DOHH2 (cell line): ENCODE measurements at regions not wholly inside any gene's neighbourhood (a gene's known extent, or its start where the extent isn't known, plus 50 kb on each side); places are given as distances from the start of the nearest gene placed in this dataset.

Experiments
- H3F3A ChIP-seq: fragments of 200-600 bp; sonication (generic), shearing (Covaris generic); 2 replicates; pipeline ENCODE4 v1.6.0; 2016; ENCODE audit warnings: antibody characterized with exemption, mild to moderate bottlenecking; ENCODE audit not compliant: control insufficient read depth, insufficient read depth
- H3K27ac ChIP-seq: fragments of 200-600 bp; sonication (generic); 2 replicates; pipeline ENCODE4 v1.5.1; 2014; ENCODE audit warnings: low read depth, mild to moderate bottlenecking, low read length, moderate library complexity
- H3K27me3 ChIP-seq: fragments of 200-600 bp; sonication (generic); 2 replicates; pipeline ENCODE4 v1.6.1; 2014; ENCODE audit warnings: mild to moderate bottlenecking, low read length, mixed read lengths; ENCODE audit not compliant: control insufficient read depth
- H3K36me3 ChIP-seq: fragments of 200-600 bp; sonication (generic); 2 replicates; pipeline ENCODE4 v1.6.1; 2014; ENCODE audit warnings: mild to moderate bottlenecking, low read length, moderate library complexity, mixed read lengths; ENCODE audit not compliant: control insufficient read depth
- H3K4me1 ChIP-seq: fragments of 200-600 bp; sonication (generic); 2 replicates; pipeline ENCODE4 v1.6.1; 2014; ENCODE audit warnings: mild to moderate bottlenecking, low read length, mixed read lengths; ENCODE audit not compliant: control insufficient read depth
- H3K4me2 ChIP-seq: fragments of 200-600 bp; sonication (generic); 2 replicates; pipeline ENCODE4 v1.6.0; 2014; ENCODE audit warnings: mild to moderate bottlenecking, low read length, moderate library complexity
- H3K4me3 ChIP-seq: fragments of 200-600 bp; sonication (generic); 2 replicates; pipeline ENCODE4 v1.5.1; 2014; ENCODE audit warnings: mild to moderate bottlenecking, low read length, mixed read lengths
- H3K79me2 ChIP-seq: fragments of 200-600 bp; sonication (generic); 2 replicates; pipeline ENCODE4 v1.6.1; 2014; ENCODE audit warnings: mild to moderate bottlenecking, low read length, mixed read lengths; ENCODE audit not compliant: control insufficient read depth
- H3K9me2 ChIP-seq: fragments of 200-600 bp; sonication (generic); replicated peaks from 2 replicates; pipeline ENCODE4 v1.6.1; 2014; ENCODE audit warnings: mild to moderate bottlenecking, low read length, mixed read lengths; ENCODE audit not compliant: control insufficient read depth
- H3K9me3 ChIP-seq: fragments of 200-600 bp; sonication (generic); 2 replicates; pipeline ENCODE4 v1.6.1; 2014; ENCODE audit warnings: antibody characterized with exemption, low read length, mixed read lengths; ENCODE audit not compliant: control insufficient read depth, insufficient read depth
- H4K20me1 ChIP-seq: fragments of 200-600 bp; sonication (generic); 2 replicates; pipeline ENCODE4 v1.6.0; 2014; ENCODE audit warnings: low read depth, mild to moderate bottlenecking, antibody characterized with exemption, low read length, moderate library complexity; ENCODE audit not compliant: control insufficient read depth, insufficient read depth
- CTCF ChIP-seq: fragments of 200-600 bp; sonication (generic); IDR thresholded peaks from one replicate; pipeline ENCODE4 v1.5.1; 2014; ENCODE audit warnings: antibody characterized with exemption, mild to moderate bottlenecking, low read depth, low read length; ENCODE audit not compliant: poor library complexity, severe bottlenecking
- EZH2phosphoT487 ChIP-seq: fragments of 200-600 bp; sonication (generic); IDR thresholded peaks from 2 replicates; pipeline ENCODE4 v1.6.1; 2017; ENCODE audit warnings: borderline replicate concordance, mild to moderate bottlenecking, antibody characterized with exemption, low read length, moderate library complexity, mixed read lengths

- Histone ChIP-seq H3K79me2 (no peaks in the 10 kb centered on the region), H3K4me1 (no peaks in the 10 kb centered on the region), H3K4me2 (no peak overlapping the region), H3K36me3 (no peaks in the 10 kb centered on the region), H3K9me2 (no peaks in the 10 kb centered on the region), H4K20me1 (no peaks in the 10 kb centered on the region), H3K27ac (no peak overlapping the region), H3K9me3 (no peaks in the 10 kb centered on the region), H3K4me3 (no peak overlapping the region), H3F3A (no peaks in the 10 kb centered on the region), H3K27me3 (no peaks in the 10 kb centered on the region)
- no peak for TF ChIP-seq EZH2phosphoT487
- no peak for TF ChIP-seq CTCF
Measured at GRCh38 chr4:181761156-181761555, 482.0 kb upstream of the TENM3 start.

GRCh38 chr4:181766061-181766548 lies 477.1 kb upstream of the TENM3 start:
- no peaks in the 10 kb centered on the region for H3K9me2 ChIP-seq
- no peak overlapping the region for H3K4me3 ChIP-seq
- H3K9me3 ChIP-seq = no peaks in the 10 kb centered on the region
- H3K36me3 ChIP-seq = no peaks in the 10 kb centered on the region
- TF ChIP-seq CTCF = no peak
- TF ChIP-seq EZH2phosphoT487 = no peak
- H3K27me3 ChIP-seq = no peaks in the 10 kb centered on the region
- H3K4me2 ChIP-seq = no peak overlapping the region
- H3K4me1 ChIP-seq = no peaks in the 10 kb centered on the region
- no peaks in the 10 kb centered on the region for H3K79me2 ChIP-seq
- H4K20me1 ChIP-seq = no peaks in the 10 kb centered on the region
- H3F3A ChIP-seq = no peaks in the 10 kb centered on the region
- no peak overlapping the region for H3K27ac ChIP-seq

DNA sequence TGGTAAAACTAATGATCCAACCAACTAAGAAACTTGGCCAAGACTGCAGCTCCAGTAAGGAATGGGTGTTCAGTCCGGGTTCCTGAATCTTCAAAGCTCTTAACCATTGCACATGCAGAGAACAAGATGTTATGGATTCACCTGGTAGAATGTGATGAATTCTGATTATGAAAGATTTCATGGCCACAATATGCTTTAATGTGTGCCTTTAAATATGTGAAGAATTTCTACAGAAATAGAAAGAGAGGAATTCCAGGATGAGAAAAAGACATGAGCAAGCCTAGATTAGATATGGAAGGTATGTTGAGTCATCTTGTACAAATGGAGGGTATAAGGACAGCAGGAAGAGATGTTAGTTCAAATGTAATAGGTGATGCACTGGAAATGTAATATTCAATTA lies 472.2 kb upstream of the TENM3 start:
- Histone ChIP-seq H3K27ac (no peak overlapping the region), H3K79me2 (no peaks in the 10 kb centered on the region), H3K4me3 (no peak overlapping the region), H3K27me3 (no peaks in the 10 kb centered on the region), H3K4me2 (no peak overlapping the region), H3K9me3 (no peaks in the 10 kb centered on the region), H3K36me3 (no peaks in the 10 kb centered on the region), H3F3A (no peaks in the 10 kb centered on the region), H3K9me2 (no peaks in the 10 kb centered on the region), H3K4me1 (no peaks in the 10 kb centered on the region), H4K20me1 (no peaks in the 10 kb centered on the region)
- TF ChIP-seq CTCF (no peak), EZH2phosphoT487 (no peak)
